ENCODE measurements at regions not wholly inside any gene's neighbourhood (a gene's known extent, or its start where the extent isn't known, plus 50 kb on each side); places are given as distances from the start of the nearest gene placed in this dataset.
A peak's percentile ranks its signal among the peaks of the same experiment; 100 is the strongest.

- DNase-seq: peak; percentile 51
Measured at GRCh38 chr10:90635111-90635765, 222.6 kb downstream of the HTR7 start.

- no peak for DNase-seq
Measured at GRCh38 chr10:90640756-90641155, 217.1 kb downstream of the HTR7 start.

- DNase-seq: no peak
Measured at GRCh38 chr10:90641731-90642130, 216.1 kb downstream of the HTR7 start.

- DNase-seq: no peak
Measured at GRCh38 chr10:90642136-90642535, 215.7 kb downstream of the HTR7 start.

GRCh38 chr10:90642650-90643049 is 215.2 kb downstream of the HTR7 start:
- no peak for DNase-seq

- no peak for DNase-seq
Measured at GRCh38 chr10:90644165-90644564, 213.7 kb downstream of the HTR7 start.

- DNase-seq: no peak
Measured at GRCh38 chr10:90650858-90651257, 207.0 kb downstream of the HTR7 start.

- DNase-seq: no peak
Measured at GRCh38 chr10:90652519-90652918, 205.3 kb downstream of the HTR7 start.

GRCh38 chr10:90658791-90659190 is 199.0 kb downstream of the HTR7 start:
- DNase-seq: no peak

GRCh38 chr10:90665905-90666662 is 191.8 kb downstream of the HTR7 start:
- no peak for DNase-seq

GRCh38 chr10:90674461-90674860 is 183.4 kb downstream of the HTR7 start:
- no peak for DNase-seq

- DNase-seq: no peak
Measured at GRCh38 chr10:90674928-90675327, 182.9 kb downstream of the HTR7 start.

- no peak for DNase-seq
Measured at GRCh38 chr10:90675621-90676020, 182.2 kb downstream of the HTR7 start.
